ENCODE measurements at regions not wholly inside any gene's neighbourhood (a gene's known extent, or its start where the extent isn't known, plus 50 kb on each side); places are given as distances from the start of the nearest gene placed in this dataset.

- DNase-seq (ENCODE audit: low read depth), result no peak
- no peak overlapping the region for H3K4me3 ChIP-seq (ENCODE audit: low read depth, low read length)
- no peak for TF ChIP-seq CTCF (conservative IDR thresholded peaks at IDR 0.05; ENCODE audit: low read depth, low read length)
Measured at GRCh38 chrX:75673468-75673867, 111.6 kb downstream of the MAGEE2 start.

GRCh38 chrX:75655627-75656026, 129.4 kb downstream of the MAGEE2 start:
- no peak for DNase-seq (ENCODE audit: low read depth)
- no peak for TF ChIP-seq CTCF (conservative IDR thresholded peaks at IDR 0.05; ENCODE audit: low read depth, low read length)
- no peak overlapping the region for H3K4me3 ChIP-seq (ENCODE audit: low read depth, low read length)

- no peak overlapping the region for H3K4me3 ChIP-seq (ENCODE audit: low read depth, low read length)
- TF ChIP-seq CTCF (conservative IDR thresholded peaks at IDR 0.05; ENCODE audit: low read depth, low read length), result no peak
- DNase-seq (ENCODE audit: low read depth), result no peak
Measured at GRCh38 chrX:75649829-75650228, 127.0 kb upstream of the ZDHHC15 start.

- no peak for TF ChIP-seq CTCF (conservative IDR thresholded peaks at IDR 0.05; ENCODE audit: low read depth, low read length)
- no peak overlapping the region for H3K4me3 ChIP-seq (ENCODE audit: low read depth, low read length)
- no peak for DNase-seq (ENCODE audit: low read depth)
Measured at GRCh38 chrX:75648803-75649588, 126.2 kb upstream of the ZDHHC15 start.

- no peak for DNase-seq (ENCODE audit: low read depth)
- no peak for TF ChIP-seq CTCF (conservative IDR thresholded peaks at IDR 0.05; ENCODE audit: low read depth, low read length)
- no peak overlapping the region for H3K4me3 ChIP-seq (ENCODE audit: low read depth, low read length)
Measured at GRCh38 chrX:75642811-75643361, 120.0 kb upstream of the ZDHHC15 start.

- no peak overlapping the region for H3K4me3 ChIP-seq (ENCODE audit: low read depth, low read length)
- no peak for DNase-seq (ENCODE audit: low read depth)
- TF ChIP-seq CTCF (conservative IDR thresholded peaks at IDR 0.05; ENCODE audit: low read depth, low read length), result no peak
Measured at GRCh38 chrX:75638332-75638731, 115.5 kb upstream of the ZDHHC15 start.

- no peak for DNase-seq (ENCODE audit: low read depth)
- H3K4me3 ChIP-seq (ENCODE audit: low read depth, low read length), result no peak overlapping the region
- no peak for TF ChIP-seq CTCF (conservative IDR thresholded peaks at IDR 0.05; ENCODE audit: low read depth, low read length)
Measured at GRCh38 chrX:75625232-75625631, 102.4 kb upstream of the ZDHHC15 start.
